Cardiac muscle cell (in vitro differentiated cells and primary cell): ENCODE measurements at regions not wholly inside any gene's neighbourhood (a gene's known extent, or its start where the extent isn't known, plus 50 kb on each side); places are given as distances from the start of the nearest gene placed in this dataset.
"Not testable (repeated sequence)": the region's sequence is repeated elsewhere in the genome, so short reads cannot be mapped to it uniquely, and the experiment has no call there.

Source experiments
- DNase-seq, 2 donors: peaks; one replicate each; pipeline versions ENCODE4 v3.0.0 to v3.0.0-alpha.2; 2010 to 2017; ENCODE audit warnings: low read depth in 1 of 2, low spot score in 1 of 2
- H3K27ac ChIP-seq: fragments of 200-600 bp; sonication (generic); 2 replicates; pipeline ENCODE4 v1.5.1; 2016
- H3K27me3 ChIP-seq: fragments of 200-600 bp; sonication (generic); 2 replicates; pipeline ENCODE4 v1.6.0; 2016; ENCODE audit warnings: control low read depth
- H3K36me3 ChIP-seq: fragments of 200-600 bp; sonication (generic); 2 replicates; pipeline ENCODE4 v1.5.1; 2016; ENCODE audit warnings: control low read depth
- H3K4me1 ChIP-seq: fragments of 200-600 bp; sonication (generic); 2 replicates; pipeline ENCODE4 v1.8.1; 2017; ENCODE audit warnings: low read depth, mild to moderate bottlenecking, mixed run types
- H3K4me3 ChIP-seq: fragments of 200-600 bp; sonication (generic); 2 replicates; pipeline ENCODE4 v1.5.1; 2016; ENCODE audit warnings: mild to moderate bottlenecking
- H3K9me3 ChIP-seq: fragments of 200-600 bp; sonication (generic); 2 replicates; pipeline ENCODE4 v1.5.1; 2017; ENCODE audit warnings: low read depth, mild to moderate bottlenecking, control low read depth
- CTCF ChIP-seq: IDR thresholded peaks from 2 replicates; pipeline ENCODE4 v1.5.1; 2012; ENCODE audit warnings: low read depth, mild to moderate bottlenecking, low read length

- no peak for DNase-seq
- no peak overlapping the region for H3K27ac ChIP-seq
- H3K36me3 ChIP-seq: no peaks in the 10 kb centered on the region
- no peaks in the 10 kb centered on the region for H3K27me3 ChIP-seq
- no peak for TF ChIP-seq CTCF
- no peak overlapping the region for H3K4me3 ChIP-seq
- H3K9me3 ChIP-seq: no peaks in the 10 kb centered on the region
- H3K4me1 ChIP-seq: no peaks in the 10 kb centered on the region
These were observed 469.1 kb downstream of the KCNJ18 start for GRCh38 chr17:22161376-22161775.

GRCh38 chr17:22171631-22172030, 479.3 kb downstream of the KCNJ18 start:
- H3K27ac ChIP-seq: no peak overlapping the region
- no peaks in the 10 kb centered on the region for H3K36me3 ChIP-seq
- no peak overlapping the region for H3K4me3 ChIP-seq
- H3K9me3 ChIP-seq: no peaks in the 10 kb centered on the region
- TF ChIP-seq CTCF: no peak
- H3K4me1 ChIP-seq: no peaks in the 10 kb centered on the region
- no peaks in the 10 kb centered on the region for H3K27me3 ChIP-seq
- no peak for DNase-seq

- H3K27me3 ChIP-seq: no peaks in the 10 kb centered on the region
- H3K27ac ChIP-seq: no peak overlapping the region
- TF ChIP-seq CTCF: no peak
- no peaks in the 10 kb centered on the region for H3K36me3 ChIP-seq
- no peaks in the 10 kb centered on the region for H3K9me3 ChIP-seq
- DNase-seq: no peak
- no peak overlapping the region for H3K4me3 ChIP-seq
- no peaks in the 10 kb centered on the region for H3K4me1 ChIP-seq
These were observed 500.8 kb downstream of the KCNJ18 start for GRCh38 chr17:22193113-22193512.

DNA sequence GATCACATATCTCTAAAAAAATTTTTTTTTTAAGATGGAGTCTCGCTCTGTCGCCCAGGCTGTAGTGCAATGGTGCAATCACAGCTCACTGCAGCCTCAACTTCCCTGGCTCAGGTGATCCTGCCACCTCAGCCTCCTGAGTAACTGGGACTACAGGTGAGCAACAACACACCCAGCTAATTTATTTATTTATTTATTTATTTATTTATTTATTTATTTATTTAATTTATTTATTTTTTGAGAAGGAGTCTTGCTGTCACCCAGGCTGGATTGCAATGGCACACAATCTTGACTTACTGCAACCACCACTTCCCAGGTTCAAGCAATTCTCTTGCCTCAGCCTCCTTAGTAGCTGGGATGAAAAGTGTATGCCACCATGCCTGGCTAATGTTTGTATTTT, 507.9 kb downstream of the KCNJ18 start:
- DNase-seq, H3K36me3 ChIP-seq: not testable (repeated sequence)

DNA sequence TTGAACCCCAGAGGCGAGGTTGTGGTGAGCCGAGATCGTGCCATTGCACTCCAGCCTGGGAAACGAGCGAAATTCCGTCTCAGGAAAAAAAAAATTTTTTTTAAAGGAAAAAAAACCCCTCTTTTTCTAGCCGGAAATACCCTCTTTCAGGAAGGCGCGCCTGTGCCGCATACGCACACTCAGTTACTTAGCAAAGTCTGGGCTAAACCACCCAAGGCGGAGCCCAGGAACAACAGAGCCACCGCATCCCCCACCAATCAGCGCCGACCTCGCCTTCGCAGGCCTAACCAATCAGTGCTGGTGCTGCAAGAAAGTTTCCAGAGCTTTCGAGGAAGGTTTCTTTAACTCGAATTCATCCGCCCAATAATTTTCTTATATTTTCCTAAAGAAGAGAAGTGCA, 510.4 kb downstream of the KCNJ18 start:
- no peaks in the 10 kb centered on the region for H3K9me3 ChIP-seq
- H3K4me3 ChIP-seq: no peak overlapping the region
- no peaks in the 10 kb centered on the region for H3K4me1 ChIP-seq
- H3K36me3 ChIP-seq: no peaks in the 10 kb centered on the region
- H3K27me3 ChIP-seq: no peaks in the 10 kb centered on the region
- no peak for DNase-seq
- no peak for TF ChIP-seq CTCF
- H3K27ac ChIP-seq: no peak overlapping the region

More for the DNA sequence above, 507.9 kb downstream of the KCNJ18 start:
- H3K9me3 ChIP-seq, H3K27me3 ChIP-seq, H3K27ac ChIP-seq, H3K4me3 ChIP-seq, H3K4me1 ChIP-seq: not testable (repeated sequence)

GRCh38 chr17:22203208-22203715, 510.9 kb downstream of the KCNJ18 start:
- H3K27me3 ChIP-seq: no peaks in the 10 kb centered on the region

GRCh38 chr17:22204076-22204475, 511.8 kb downstream of the KCNJ18 start:
- not testable (repeated sequence) for H3K36me3 ChIP-seq, H3K9me3 ChIP-seq, DNase-seq, H3K27me3 ChIP-seq, H3K4me3 ChIP-seq, H3K27ac ChIP-seq, H3K4me1 ChIP-seq

More at GRCh38 chr17:22203208-22203715, 510.9 kb downstream of the KCNJ18 start:
- Histone ChIP-seq H3K4me1 (no peaks in the 10 kb centered on the region), H3K27ac (no peak overlapping the region), H3K4me3 (no peak overlapping the region), H3K36me3 (no peaks in the 10 kb centered on the region), H3K9me3 (no peaks in the 10 kb centered on the region)
- TF ChIP-seq CTCF: no peak
- no peak for DNase-seq

DNA sequence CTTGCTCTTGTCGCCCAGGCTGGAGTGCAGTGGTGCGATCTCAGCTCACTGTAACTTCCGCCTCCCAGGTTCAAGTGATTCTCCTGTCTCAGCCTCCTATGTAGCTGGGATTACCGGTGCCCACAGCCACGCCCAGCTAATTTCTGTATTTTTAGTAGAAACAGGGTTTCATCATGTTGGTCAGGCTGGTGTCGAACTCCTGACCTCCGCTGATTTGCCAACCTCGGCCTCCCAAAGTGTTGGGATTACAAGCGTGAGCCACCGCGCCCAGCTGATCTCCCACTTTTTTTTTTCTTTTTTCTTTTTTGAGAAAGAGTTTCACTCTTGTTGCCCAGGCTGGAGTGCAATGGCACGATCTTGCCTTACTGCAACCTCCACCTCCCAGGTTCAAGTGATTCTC, 517.9 kb downstream of the KCNJ18 start:
- not testable (repeated sequence) for H3K4me1 ChIP-seq, H3K27me3 ChIP-seq, H3K9me3 ChIP-seq, H3K4me3 ChIP-seq, DNase-seq, H3K27ac ChIP-seq, H3K36me3 ChIP-seq

GRCh38 chr17:22213169-22213568, 520.8 kb downstream of the KCNJ18 start:
- not testable (repeated sequence) for H3K4me1 ChIP-seq, DNase-seq, H3K27ac ChIP-seq, H3K27me3 ChIP-seq, H3K4me3 ChIP-seq, H3K36me3 ChIP-seq, H3K9me3 ChIP-seq
